Neural progenitor cell (in vitro differentiated cells): ENCODE measurements at regions not wholly inside any gene's neighbourhood (a gene's known extent, or its start where the extent isn't known, plus 50 kb on each side); places are given as distances from the start of the nearest gene placed in this dataset.

ENCODE experiments used
- DNase-seq: peaks from one replicate; pipeline ENCODE4 v3.0.0-alpha.2; 2016; ENCODE audit warnings: low spot score
- H2AFZ ChIP-seq: fragments of 200-600 bp; sonication (generic); replicated peaks from 2 replicates; pipeline ENCODE4 v1.6.1; 2016; ENCODE audit warnings: antibody characterized with exemption
- H3F3A ChIP-seq: fragments of 200-600 bp; sonication (generic); 2 replicates; pipeline ENCODE4 v1.6.1; 2016; ENCODE audit warnings: antibody characterized with exemption, low read depth
- H3K27ac ChIP-seq: fragments of 200-600 bp; sonication (generic); 2 replicates; pipeline ENCODE4 v1.5.1; 2016; ENCODE audit warnings: mild to moderate bottlenecking
- H3K27me3 ChIP-seq: fragments of 200-600 bp; sonication (generic); 2 replicates; pipeline ENCODE4 v1.6.1; 2016; ENCODE audit warnings: mild to moderate bottlenecking, moderate library complexity
- H3K36me3 ChIP-seq: fragments of 200-600 bp; sonication (generic); 2 replicates; pipeline ENCODE4 v1.5.1; 2016
- H3K4me1 ChIP-seq: fragments of 200-600 bp; sonication (generic); 2 replicates; pipeline ENCODE4 v1.6.1; 2016; ENCODE audit warnings: mixed run types
- H3K4me2 ChIP-seq: fragments of 200-600 bp; sonication (generic); 2 replicates; pipeline ENCODE4 v1.6.1; 2016
- H3K4me3 ChIP-seq: fragments of 200-600 bp; sonication (generic); 2 replicates; pipeline ENCODE4 v1.5.1; 2016
- H3K79me2 ChIP-seq: fragments of 200-600 bp; sonication (generic); 2 replicates; pipeline ENCODE4 v1.6.1; 2016; ENCODE audit warnings: low read depth
- H3K9ac ChIP-seq: fragments of 200-600 bp; sonication (generic); 2 replicates; pipeline ENCODE4 v1.6.1; 2016
- H3K9me3 ChIP-seq: fragments of 200-600 bp; sonication (generic); 2 replicates; pipeline ENCODE4 v1.5.1; 2016; ENCODE audit warnings: low read depth
- H4K20me1 ChIP-seq: fragments of 200-600 bp; sonication (generic); 2 replicates; pipeline ENCODE4 v1.6.1; 2016; ENCODE audit warnings: low read depth
- H3K27ac Mint-ChIP-seq: 3 replicates; pipeline ENCODE4 v1.8.0; 2021; ENCODE audit warnings: mixed read lengths
- H3K27me3 Mint-ChIP-seq: 2 replicates; pipeline ENCODE4 v1.8.0; 2022; ENCODE audit warnings: low read depth, mild to moderate bottlenecking, inconsistent platforms, moderate library complexity, mixed read lengths; ENCODE audit not compliant: insufficient read depth
- H3K36me3 Mint-ChIP-seq: 3 replicates; pipeline ENCODE4 v1.8.0; 2021; ENCODE audit warnings: mixed read lengths
- H3K4me1 Mint-ChIP-seq: 3 replicates; pipeline ENCODE4 v1.8.0; 2021; ENCODE audit warnings: mixed read lengths
- H3K4me3 Mint-ChIP-seq: 3 replicates; pipeline ENCODE4 v1.8.0; 2021; ENCODE audit warnings: mild to moderate bottlenecking, moderate library complexity, mixed read lengths
- H3K9me3 Mint-ChIP-seq: 3 replicates; pipeline ENCODE4 v1.8.0; 2020; ENCODE audit warnings: mixed read lengths
- CTCF ChIP-seq: fragments of 200-600 bp; sonication (generic); IDR thresholded peaks from 2 replicates; pipeline ENCODE4 v1.5.1; 2017; ENCODE audit warnings: antibody characterized with exemption, mild to moderate bottlenecking
- EZH2 ChIP-seq: fragments of 200-600 bp; sonication (generic); IDR thresholded peaks from 2 replicates; pipeline ENCODE4 v1.6.1; 2017; ENCODE audit warnings: antibody characterized with exemption, mild to moderate bottlenecking, moderate library complexity
- EZH2phosphoT487 ChIP-seq: fragments of 200-600 bp; sonication (generic); IDR thresholded peaks from 2 replicates; pipeline ENCODE4 v1.6.1; 2017; ENCODE audit warnings: antibody characterized with exemption

- H3K4me3 Mint-ChIP-seq: no peak overlapping the region
- no peaks in the 10 kb centered on the region for H3K79me2 ChIP-seq
- TF ChIP-seq CTCF: no peak
- TF ChIP-seq EZH2: no peak
- TF ChIP-seq EZH2phosphoT487: no peak
- no peak for DNase-seq
- H4K20me1 ChIP-seq: no peaks in the 10 kb centered on the region
- no peaks in the 10 kb centered on the region for H3K27me3 Mint-ChIP-seq
- H3F3A ChIP-seq: no peaks in the 10 kb centered on the region
- H3K4me2 ChIP-seq: no peak overlapping the region
- H3K27ac Mint-ChIP-seq: no peak overlapping the region
- no peaks in the 10 kb centered on the region for H3K4me1 Mint-ChIP-seq
- no peak overlapping the region for H3K27ac ChIP-seq
- no peaks in the 10 kb centered on the region for H3K36me3 ChIP-seq
- H3K9ac ChIP-seq: no peak overlapping the region
- H2AFZ ChIP-seq: no peak overlapping the region
- no peaks in the 10 kb centered on the region for H3K27me3 ChIP-seq
- H3K4me3 ChIP-seq: no peak overlapping the region
- H3K36me3 Mint-ChIP-seq: peaks cover 2% of the 10 kb centered on the region
- no peaks in the 10 kb centered on the region for H3K9me3 Mint-ChIP-seq
- no peaks in the 10 kb centered on the region for H3K4me1 ChIP-seq
- no peaks in the 10 kb centered on the region for H3K9me3 ChIP-seq
Measured at GRCh38 chr1:238660849-238661248, 725.5 kb upstream of the CHRM3 start.

- Histone ChIP-seq H3K36me3 (no peaks in the 10 kb centered on the region), H3F3A (no peaks in the 10 kb centered on the region), H3K4me3 (no peak overlapping the region), H3K9me3 (no peaks in the 10 kb centered on the region), H3K4me1 (no peaks in the 10 kb centered on the region), H3K79me2 (no peaks in the 10 kb centered on the region), H3K4me2 (no peak overlapping the region), H2AFZ (no peak overlapping the region), H3K27me3 (no peaks in the 10 kb centered on the region), H3K9ac (no peak overlapping the region), H4K20me1 (no peaks in the 10 kb centered on the region), H3K27ac (no peak overlapping the region)
- DNase-seq: no peak
- Mint-ChIP-seq H3K4me1 (no peaks in the 10 kb centered on the region), H3K4me3 (no peak overlapping the region), H3K9me3 (no peaks in the 10 kb centered on the region), H3K27me3 (no peaks in the 10 kb centered on the region), H3K36me3 (peaks cover 2% of the 10 kb centered on the region), H3K27ac (no peak overlapping the region)
- TF ChIP-seq CTCF (no peak), EZH2 (no peak), EZH2phosphoT487 (no peak)
Measured at GRCh38 chr1:238658763-238659162, 727.6 kb upstream of the CHRM3 start.

- Histone ChIP-seq H4K20me1 (no peaks in the 10 kb centered on the region), H3K4me2 (no peak overlapping the region), H3K27ac (no peak overlapping the region), H3K4me1 (peaks cover under 1% of the 10 kb centered on the region), H3F3A (no peaks in the 10 kb centered on the region), H3K9me3 (no peaks in the 10 kb centered on the region), H2AFZ (no peak overlapping the region), H3K36me3 (no peaks in the 10 kb centered on the region), H3K79me2 (no peaks in the 10 kb centered on the region), H3K9ac (no peak overlapping the region), H3K4me3 (no peak overlapping the region), H3K27me3 (no peaks in the 10 kb centered on the region)
- H3K9me3 Mint-ChIP-seq: no peaks in the 10 kb centered on the region
- no peaks in the 10 kb centered on the region for H3K36me3 Mint-ChIP-seq
- no peak overlapping the region for H3K4me3 Mint-ChIP-seq
- H3K4me1 Mint-ChIP-seq: no peaks in the 10 kb centered on the region
- DNase-seq: no peak
- no peak overlapping the region for H3K27ac Mint-ChIP-seq
- no peak for TF ChIP-seq CTCF
- no peaks in the 10 kb centered on the region for H3K27me3 Mint-ChIP-seq
Measured at GRCh38 chr1:238653693-238654321, 732.6 kb upstream of the CHRM3 start.
